HPDE6-E6E7 (cell line): ENCODE measurements at regions not wholly inside any gene's neighbourhood (a gene's known extent, or its start where the extent isn't known, plus 50 kb on each side); places are given as distances from the start of the nearest gene placed in this dataset.
A peak's percentile ranks its signal among the peaks of the same experiment; 100 is the strongest.
"Not testable (repeated sequence)": the region's sequence is repeated elsewhere in the genome, so short reads cannot be mapped to it uniquely, and the experiment has no call there.

Experiments used
- DNase-seq: peaks from one replicate; pipeline ENCODE4 v3.0.0; 2011; ENCODE audit warnings: missing footprints; ENCODE audit errors: extremely low spot score

DNA sequence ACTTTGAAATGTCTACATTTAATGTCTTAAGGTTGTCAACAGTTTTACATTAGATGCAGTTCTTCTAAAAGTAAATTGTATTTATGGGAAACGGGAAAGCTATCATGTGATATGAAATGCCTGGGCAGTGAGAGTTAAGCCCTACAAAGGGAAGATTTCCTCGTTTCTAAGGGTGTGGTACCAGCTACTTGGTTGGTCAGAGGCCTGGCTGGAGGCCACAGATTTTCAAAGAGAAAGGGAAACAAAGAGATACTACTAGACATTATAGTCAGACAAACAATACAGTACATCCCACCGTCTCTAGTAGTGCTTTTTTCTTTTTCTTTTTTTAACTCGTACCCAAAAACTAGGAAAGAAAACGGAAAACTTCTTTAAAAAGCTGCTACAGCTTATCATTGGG is 467.8 kb downstream of the PCDH7 start:
- DNase-seq = peak; percentile 21

- DNase-seq = no peak
Observed at GRCh38 chr4:31189938-31190337, 469.8 kb downstream of the PCDH7 start.

GRCh38 chr4:31190671-31191070 is 470.5 kb downstream of the PCDH7 start:
- DNase-seq = no peak

DNA sequence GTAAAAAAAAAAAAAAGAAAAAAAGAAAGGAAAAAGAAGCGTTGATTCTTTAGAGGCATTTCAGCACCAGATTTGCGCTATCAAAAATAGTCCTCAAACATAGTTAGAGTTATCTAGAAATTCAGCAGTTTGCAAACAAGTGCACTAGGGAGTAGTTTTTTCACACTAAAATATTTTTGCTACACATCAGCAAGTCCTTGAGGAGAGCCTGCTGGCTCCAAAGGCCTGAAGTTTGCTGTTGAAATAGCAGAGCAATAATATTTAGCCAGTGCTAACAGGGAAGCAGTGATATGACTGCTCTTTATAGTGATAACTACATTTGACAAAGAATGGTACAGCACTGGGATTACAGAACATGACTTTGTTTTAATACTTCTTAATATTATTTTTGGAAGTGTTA is 472.2 kb downstream of the PCDH7 start:
- no peak for DNase-seq

- no peak for DNase-seq
Observed at GRCh38 chr4:31193521-31193920, 473.4 kb downstream of the PCDH7 start.

DNA sequence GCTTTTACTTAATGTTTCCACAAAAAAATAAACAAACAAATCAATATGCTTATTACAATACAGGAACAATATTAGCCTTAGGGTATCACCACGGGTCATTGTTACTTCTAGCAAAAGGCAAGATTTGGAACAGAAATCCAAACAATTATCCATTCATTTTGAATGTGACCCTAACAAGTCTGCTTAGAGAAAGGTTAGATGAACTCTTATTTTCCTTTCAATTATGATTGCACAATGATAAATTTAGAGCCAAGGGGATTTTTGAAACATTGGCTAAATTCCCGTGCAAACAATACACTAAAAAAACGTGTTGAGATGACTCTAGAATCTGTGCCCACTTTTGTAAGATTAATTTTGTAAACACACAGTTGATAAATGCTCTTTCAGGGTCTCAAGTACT is 474.7 kb downstream of the PCDH7 start:
- no peak for DNase-seq

- DNase-seq = no peak
Observed at GRCh38 chr4:31199644-31200043, 479.5 kb downstream of the PCDH7 start.

DNA sequence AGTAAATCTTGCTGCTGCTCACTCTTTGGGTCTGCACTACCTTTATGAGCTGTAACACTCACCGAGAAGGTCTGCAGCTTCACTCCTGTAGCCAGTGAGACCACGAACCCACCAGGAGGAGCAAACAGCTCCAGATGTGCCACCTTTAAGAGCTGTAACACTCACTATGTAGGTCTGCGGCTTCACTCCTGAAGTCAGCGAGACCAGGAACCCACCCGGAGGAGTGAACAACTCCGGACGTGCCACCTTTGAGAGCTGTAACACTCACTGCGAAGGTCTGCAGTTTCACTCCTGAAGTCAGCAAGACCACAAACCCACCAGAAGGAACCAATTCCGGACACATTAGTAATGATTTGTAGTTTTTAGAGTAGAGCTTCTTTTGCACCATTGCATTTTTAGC is 481.9 kb downstream of the PCDH7 start:
- DNase-seq = not testable (repeated sequence)

GRCh38 chr4:31204874-31205273 is 484.7 kb downstream of the PCDH7 start:
- no peak for DNase-seq

- no peak for DNase-seq
Observed at GRCh38 chr4:31220921-31221320, 500.8 kb downstream of the PCDH7 start.

DNA sequence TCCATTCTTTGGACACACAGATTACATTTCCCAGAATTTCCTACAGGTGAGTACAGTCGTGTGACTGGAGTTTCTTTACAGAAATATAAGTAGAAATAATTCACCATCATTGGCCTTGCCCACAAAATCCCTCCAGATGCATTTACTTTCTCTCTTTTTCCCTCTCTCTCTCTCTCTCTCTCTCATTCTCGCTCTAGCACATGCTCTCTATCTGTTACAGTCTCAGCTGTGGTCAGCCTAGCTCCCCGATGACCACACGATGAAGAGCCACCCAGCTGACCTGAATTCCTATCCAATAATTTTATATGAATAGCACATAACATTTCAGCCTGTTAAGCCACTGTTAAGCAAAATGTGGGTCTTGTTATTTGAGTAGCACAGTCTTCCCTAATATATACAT is 507.9 kb downstream of the PCDH7 start:
- DNase-seq = no peak

DNA sequence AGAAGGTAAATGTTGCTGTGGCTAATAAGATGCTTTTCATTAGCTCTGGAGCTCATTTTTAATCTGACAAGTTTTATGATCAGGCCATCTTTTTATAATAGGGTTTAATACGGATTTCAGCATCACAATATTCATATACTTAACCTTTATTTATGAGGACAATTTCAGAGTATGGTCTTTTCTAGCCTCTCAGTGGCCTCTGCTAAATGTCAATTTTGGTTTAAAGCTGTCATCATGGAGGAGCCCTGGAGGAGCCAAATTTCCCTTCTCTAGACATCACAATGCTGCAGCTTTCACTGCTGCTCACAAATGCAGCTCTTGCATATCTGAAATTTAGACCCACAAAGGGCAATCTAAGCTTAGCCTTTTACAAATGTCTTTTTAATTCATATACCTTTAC is 510.4 kb downstream of the PCDH7 start:
- no peak for DNase-seq

DNA sequence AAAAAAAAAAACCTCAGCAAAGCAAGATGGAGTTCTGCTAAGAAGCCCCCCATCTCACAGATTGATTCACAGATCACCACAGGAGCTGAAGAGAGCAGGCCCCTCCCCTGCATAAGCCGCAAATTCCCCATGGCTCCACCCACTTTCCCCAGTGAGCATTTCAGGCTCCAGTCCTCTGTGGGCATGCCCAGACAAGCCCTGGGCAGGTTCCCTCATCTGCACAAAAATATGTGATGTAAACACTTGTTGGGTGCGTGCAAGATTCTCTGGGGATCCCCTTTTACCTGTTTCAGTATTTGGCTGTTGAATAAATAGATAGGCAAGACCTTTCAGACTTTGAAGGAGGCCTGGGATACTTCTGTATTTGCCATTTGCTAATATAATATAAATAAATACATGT is 514.3 kb downstream of the PCDH7 start:
- peak; percentile 6 for DNase-seq

DNA sequence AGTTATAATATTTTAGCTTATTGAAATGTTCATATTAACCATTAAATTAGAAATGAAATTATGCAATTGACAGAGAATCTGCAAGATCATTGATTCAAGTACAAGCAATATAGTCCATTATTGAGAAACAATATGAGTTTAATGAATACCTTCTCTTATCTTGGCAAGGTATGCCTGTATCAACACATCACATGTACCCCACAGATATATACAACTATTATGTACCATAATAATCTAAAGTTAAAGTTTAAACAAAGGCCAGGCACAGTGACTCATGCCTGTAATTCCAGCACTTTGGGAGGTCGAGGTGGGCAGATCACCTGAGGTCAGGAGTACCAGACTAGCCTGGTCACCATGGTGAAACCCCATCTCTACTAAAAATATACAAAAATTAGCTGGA is 514.7 kb downstream of the PCDH7 start:
- no peak for DNase-seq

- DNase-seq = no peak
Observed at GRCh38 chr4:31236020-31236638, 516.0 kb downstream of the PCDH7 start.

DNA sequence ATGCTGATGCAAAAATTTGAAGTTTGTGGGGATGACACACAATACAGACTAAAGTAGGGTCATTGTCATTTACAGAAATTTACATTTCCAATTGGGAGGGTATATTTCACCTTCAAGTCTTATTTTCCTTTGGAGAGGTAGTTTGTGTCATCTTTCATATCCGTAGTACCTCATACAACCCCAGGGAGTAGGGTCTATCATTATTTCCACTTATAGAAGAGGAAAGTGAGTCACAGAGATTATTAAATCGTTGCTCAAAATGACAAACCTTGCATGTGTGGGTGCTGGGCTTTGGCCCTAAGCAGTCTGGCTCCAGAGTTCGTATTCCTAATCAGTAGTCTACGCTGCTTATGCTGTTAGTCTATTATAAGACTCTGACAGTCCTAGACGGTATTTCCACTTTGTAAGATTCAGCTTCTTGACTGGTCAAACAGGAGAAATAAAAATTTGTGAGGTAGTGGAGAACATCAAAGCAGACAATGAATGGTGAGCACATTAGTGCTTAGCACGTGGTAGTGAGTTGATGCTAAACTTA is 516.5 kb downstream of the PCDH7 start:
- no peak for DNase-seq

- no peak for DNase-seq
Observed at GRCh38 chr4:31237233-31237632, 517.1 kb downstream of the PCDH7 start.

GRCh38 chr4:31239886-31240285 is 519.7 kb downstream of the PCDH7 start:
- DNase-seq = no peak

DNA sequence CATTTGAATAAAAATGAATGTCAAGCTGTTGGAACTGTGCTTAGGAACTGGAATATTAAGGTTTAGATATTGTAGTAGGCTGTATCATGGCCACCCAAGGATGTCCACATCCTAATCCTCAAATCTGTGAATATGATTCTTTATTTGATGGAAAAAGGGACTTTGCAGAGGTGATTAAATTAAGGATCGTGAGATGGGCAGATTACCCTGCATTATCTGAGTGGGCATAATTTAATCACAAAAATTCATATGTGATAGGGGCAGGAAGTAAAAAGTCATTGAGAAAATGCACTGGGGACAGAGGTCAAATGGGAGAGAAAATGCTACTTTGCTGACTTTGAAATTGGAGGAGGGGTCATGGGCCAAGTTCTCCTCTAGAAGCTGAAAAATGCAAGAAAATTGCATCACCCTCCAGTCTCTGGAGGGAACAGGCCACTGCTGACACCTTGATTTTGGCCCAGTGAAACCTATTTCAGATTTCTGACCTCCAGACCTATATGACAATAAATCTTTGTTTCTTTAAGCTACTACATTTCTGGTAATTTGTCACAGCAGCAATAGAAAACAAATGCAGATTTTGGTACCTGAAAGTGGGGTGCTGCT is 521.4 kb downstream of the PCDH7 start:
- DNase-seq = no peak

- no peak for DNase-seq
Observed at GRCh38 chr4:31246856-31247255, 526.7 kb downstream of the PCDH7 start.

DNA sequence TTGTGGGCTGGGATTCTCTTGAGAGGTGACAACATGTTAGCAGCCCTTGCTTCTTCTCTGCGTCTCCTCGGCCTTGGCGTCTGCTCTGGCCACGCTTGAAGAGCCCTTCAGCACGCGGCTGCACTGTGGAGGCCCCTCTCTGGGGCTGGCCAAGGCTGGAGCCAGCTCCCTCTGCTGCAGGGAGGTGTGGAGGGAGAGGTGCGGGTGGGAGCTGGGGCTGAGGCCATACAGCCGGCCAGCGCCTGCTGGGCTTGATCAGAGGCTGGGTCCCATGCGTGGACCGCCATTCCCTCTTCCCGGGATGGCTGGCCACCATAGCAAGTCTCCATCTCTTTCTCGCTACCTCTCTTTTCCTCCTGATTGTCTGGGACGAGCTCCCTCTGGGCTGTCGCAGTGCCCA is 539.0 kb downstream of the PCDH7 start:
- DNase-seq = no peak

DNA sequence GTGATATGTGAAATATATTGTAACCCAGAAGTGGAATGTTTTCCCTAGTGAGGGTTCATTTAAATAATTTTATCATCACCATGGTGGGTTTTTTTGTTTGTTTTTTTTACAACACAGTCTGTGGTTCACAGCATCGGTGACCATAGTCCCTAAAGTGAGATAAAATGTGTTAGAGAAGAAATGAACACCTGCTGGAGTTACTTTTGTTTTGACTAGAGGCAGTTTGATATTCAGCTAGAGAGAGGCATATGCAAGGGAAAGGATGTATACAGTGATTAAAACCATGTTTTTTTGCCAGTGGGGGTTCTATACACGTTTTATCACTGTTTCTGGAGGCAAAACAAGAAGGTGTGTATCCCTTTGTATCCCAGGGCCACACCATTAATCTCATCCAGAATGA is 541.5 kb downstream of the PCDH7 start:
- no peak for DNase-seq

GRCh38 chr4:31266094-31266493 is 545.9 kb downstream of the PCDH7 start:
- not testable (repeated sequence) for DNase-seq
